H1 (cell line): ENCODE measurements at regions not wholly inside any gene's neighbourhood (a gene's known extent, or its start where the extent isn't known, plus 50 kb on each side); places are given as distances from the start of the nearest gene placed in this dataset.

Experiments used
- CTCF ChIA-PET: fragments of 300-600 bp; sonication (Branson Sonifier 250); formaldehyde crosslinking; loops from one replicate; lab custom pipeline; 2021; ENCODE audit not compliant: partially characterized antibody; lab: Charles Lee
- POLR2A ChIA-PET: fragments of 300-600 bp; sonication (Branson Sonifier 250); formaldehyde crosslinking; loops from one replicate; lab custom pipeline; 2021; ENCODE audit warnings: inconsistent platforms; ENCODE audit not compliant: partially characterized antibody; lab: Charles Lee
- DNase-seq, 2 experiments: peaks; one replicate each; pipeline versions ENCODE4 v3.0.0 to v3.0.0-alpha.2; 2010 to 2022; ENCODE audit warnings: low spot score in 2 of 2, low read depth in 1 of 2, mixed read lengths in 1 of 2
- FAIRE-seq: peaks from 2 replicates; lab custom pipeline; 2011; peaks lifted over from hg19 to GRCh38; lab: Jason Lieb, UNC
- H2AFZ ChIP-seq: 2 replicates; pipeline ENCODE4 v1.8.1; 2012; ENCODE audit warnings: low read length, inconsistent platforms
- H2AK5ac ChIP-seq: 2 replicates; pipeline ENCODE4 v1.6.1; 2013; ENCODE audit warnings: low read depth, low read length
- H2BK120ac ChIP-seq: replicated peaks from 2 replicates; pipeline ENCODE3; 2013; ENCODE audit warnings: low read depth, low read length, inconsistent platforms
- H2BK12ac ChIP-seq: 2 replicates; pipeline ENCODE4 v1.6.1; 2013; ENCODE audit warnings: low read depth, low read length
- H2BK15ac ChIP-seq: 2 replicates; pipeline ENCODE4 v1.6.1; 2013; ENCODE audit warnings: low read length
- H2BK20ac ChIP-seq: 2 replicates; pipeline ENCODE4 v1.6.1; 2013; ENCODE audit warnings: low read length
- H2BK5ac ChIP-seq: 2 replicates; pipeline ENCODE4 v1.6.1; 2013; ENCODE audit warnings: low read depth, low read length
- H3K14ac ChIP-seq: 2 replicates; pipeline ENCODE4 v1.6.1; 2013; ENCODE audit warnings: inconsistent platforms; ENCODE audit not compliant: insufficient read length
- H3K18ac ChIP-seq: 2 replicates; pipeline ENCODE4 v1.6.1; 2013; ENCODE audit warnings: low read length; ENCODE audit errors: extremely low read depth
- H3K23ac ChIP-seq: 2 replicates; pipeline ENCODE4 v1.6.1; 2013; ENCODE audit warnings: inconsistent platforms; ENCODE audit not compliant: insufficient read length
- H3K23me2 ChIP-seq: 2 replicates; pipeline ENCODE4 v1.6.1; 2013; ENCODE audit warnings: low read depth, low read length
- H3K27ac ChIP-seq: 2 replicates; pipeline ENCODE4 v1.6.1; 2011; ENCODE audit warnings: low read depth, low read length, inconsistent platforms
- H3K27me3 ChIP-seq, 4 experiments: replicated peaks in 1 of 4; 1 replicate in 1 of 4; 2 replicates in 3 of 4; pipeline versions ENCODE4 v1.6.1 to v1.8.1; 2011 to 2013; ENCODE audit warnings: low read length in 3 of 4, mild to moderate bottlenecking in 3 of 4, inconsistent platforms in 2 of 4, mixed read lengths in 2 of 4, moderate library complexity in 1 of 4; ENCODE audit not compliant: control insufficient read depth in 3 of 4, insufficient read depth in 3 of 4; ENCODE audit errors: extremely low read depth in 1 of 4
- H3K36me3 ChIP-seq, 4 experiments: 2 replicates each; pipeline versions ENCODE4 v1.6.1 to v1.8.1; 2011 to 2013; ENCODE audit warnings: mild to moderate bottlenecking in 4 of 4, low read length in 3 of 4, moderate library complexity in 2 of 4, control low read depth in 1 of 4, inconsistent platforms in 1 of 4; ENCODE audit not compliant: insufficient read depth in 4 of 4, control insufficient read depth in 2 of 4
- H3K4ac ChIP-seq: replicated peaks from 2 replicates; pipeline ENCODE3; 2013; ENCODE audit warnings: low read length, low read depth, mixed read lengths, inconsistent platforms; ENCODE audit not compliant: insufficient read length
- H3K4me1 ChIP-seq, 4 experiments: replicated peaks in 1 of 4; 1 replicate in 1 of 4; 2 replicates in 3 of 4; pipeline versions ENCODE4 v1.6.1 to v1.8.1; 2011 to 2013; ENCODE audit warnings: low read length in 3 of 4, inconsistent platforms in 2 of 4, mixed read lengths in 1 of 4; ENCODE audit not compliant: insufficient read depth in 4 of 4, control insufficient read depth in 3 of 4
- H3K4me2 ChIP-seq, 2 experiments: 2 replicates each; pipeline versions ENCODE4 v1.6.1 to v1.8.1; 2011 to 2013; ENCODE audit warnings: low read depth in 2 of 2, low read length in 2 of 2, control low read depth in 1 of 2, inconsistent platforms in 1 of 2, mild to moderate bottlenecking in 1 of 2; ENCODE audit not compliant: insufficient read depth in 1 of 2
- H3K4me3 ChIP-seq, 4 experiments: fragments of 200-600, 300-600 bp in 1 of 4; sonication (generic), shearing (Covaris generic), sonication (Bioruptor Twin) in 1 of 4; 2 replicates each; pipeline versions ENCODE4 v1.5.1 to v1.8.1; 2011 to 2016; ENCODE audit warnings: low read length in 4 of 4, low read depth in 3 of 4, control low read depth in 2 of 4, inconsistent platforms in 2 of 4, mild to moderate bottlenecking in 2 of 4, mixed read lengths in 1 of 4, moderate library complexity in 1 of 4; ENCODE audit not compliant: insufficient read depth in 2 of 4; ENCODE audit errors: extremely low read depth in 1 of 4
- H3K56ac ChIP-seq: replicated peaks from 2 replicates; pipeline ENCODE3; 2013; ENCODE audit warnings: low read depth, mild to moderate bottlenecking, mixed read lengths, low read length, inconsistent platforms; ENCODE audit not compliant: insufficient read length
- H3K79me1 ChIP-seq: 2 replicates; pipeline ENCODE4 v1.6.1; 2013; ENCODE audit warnings: low read depth, low read length, control low read depth
- H3K79me2 ChIP-seq, 2 experiments: 2 replicates each; pipeline versions ENCODE4 v1.6.1 to v1.8.1; 2012 to 2013; ENCODE audit warnings: low read length in 2 of 2, mild to moderate bottlenecking in 2 of 2, inconsistent platforms in 1 of 2; ENCODE audit not compliant: insufficient read depth in 2 of 2, control insufficient read depth in 1 of 2
- H3K9ac ChIP-seq, 4 experiments: replicated peaks in 1 of 4; 1 replicate in 1 of 4; 2 replicates in 3 of 4; pipeline versions ENCODE4 v1.6.1 to v1.8.1; 2011 to 2013; ENCODE audit warnings: low read depth in 3 of 4, low read length in 3 of 4, control low read depth in 2 of 4, mild to moderate bottlenecking in 2 of 4, moderate library complexity in 2 of 4, inconsistent platforms in 1 of 4; ENCODE audit errors: extremely low read depth in 1 of 4
- H3K9me3 ChIP-seq, 2 experiments: 2 replicates each; pipeline versions ENCODE4 v1.6.1 to v1.8.1; 2012 to 2013; ENCODE audit warnings: mild to moderate bottlenecking in 2 of 2, moderate library complexity in 2 of 2, control low read depth in 1 of 2, inconsistent platforms in 1 of 2, low read depth in 1 of 2, low read length in 1 of 2, mixed read lengths in 1 of 2; ENCODE audit not compliant: insufficient read depth in 2 of 2
- H4K20me1 ChIP-seq, 2 experiments: replicated peaks in 1 of 2; 2 replicates each; pipeline versions ENCODE3 to v1.8.1; 2011 to 2013; ENCODE audit warnings: inconsistent platforms in 2 of 2, low read length in 2 of 2, mild to moderate bottlenecking in 1 of 2; ENCODE audit not compliant: insufficient read depth in 2 of 2, control insufficient read depth in 1 of 2
- H4K5ac ChIP-seq: 2 replicates; pipeline ENCODE4 v1.6.1; 2013; ENCODE audit warnings: low read length, low read depth, mixed read lengths, inconsistent platforms; ENCODE audit not compliant: insufficient read length
- H4K8ac ChIP-seq: 2 replicates; pipeline ENCODE4 v1.8.0; 2013; ENCODE audit warnings: mild to moderate bottlenecking, moderate library complexity, low read length, inconsistent platforms; ENCODE audit not compliant: insufficient read depth; ENCODE audit errors: extremely low read depth
- H4K91ac ChIP-seq: replicated peaks from 2 replicates; pipeline ENCODE3; 2013; ENCODE audit warnings: low read length, mixed read lengths, inconsistent platforms; ENCODE audit not compliant: insufficient read length
- BACH1 ChIP-seq: IDR thresholded peaks from 2 replicates; pipeline ENCODE4 v1.6.1; 2012; ENCODE audit warnings: low read length, improper control_type of control experiment
- CBX5 ChIP-seq: fragments of 300-800, 300-1000 bp; sonication (generic); IDR thresholded peaks from 2 replicates; pipeline ENCODE4 v1.7.1; 2016; ENCODE audit warnings: antibody characterized with exemption, low read length, low read depth
- CHD1 ChIP-seq: IDR thresholded peaks from 2 replicates; pipeline ENCODE4 v1.6.1; 2012; ENCODE audit warnings: low read depth, low read length, improper control_type of control experiment
- EGR1 ChIP-seq: IDR thresholded peaks from 2 replicates; pipeline ENCODE4 v1.6.1; 2011; ENCODE audit warnings: low read depth, low read length, borderline replicate concordance
- EZH2 ChIP-seq: fragments of 200-600 bp; sonication (generic); IDR thresholded peaks from 2 replicates; pipeline ENCODE4 v1.7.1; 2012; ENCODE audit warnings: low read depth, mild to moderate bottlenecking, moderate library complexity, low read length, inconsistent platforms; ENCODE audit not compliant: severe bottlenecking
- POU5F1 ChIP-seq: IDR thresholded peaks from 2 replicates; pipeline ENCODE4 v1.6.1; 2011; ENCODE audit warnings: low read depth, mild to moderate bottlenecking, low read length, moderate library complexity
- RFX5 ChIP-seq: IDR thresholded peaks from 2 replicates; pipeline ENCODE4 v1.6.1; 2011; ENCODE audit warnings: low read depth, low read length, improper control_type of control experiment, borderline replicate concordance
- RXRA ChIP-seq: IDR thresholded peaks from 2 replicates; pipeline ENCODE4 v1.6.1; 2011; ENCODE audit warnings: low read depth, mild to moderate bottlenecking, low read length, moderate library complexity; ENCODE audit not compliant: insufficient read depth
- SAP30 ChIP-seq: fragments of 300-600 bp; sonication (generic); IDR thresholded peaks from 2 replicates; pipeline ENCODE4 v1.7.1; 2012; ENCODE audit warnings: low read length, moderate library complexity, mild to moderate bottlenecking, inconsistent platforms; ENCODE audit not compliant: insufficient read depth, insufficient replicate concordance
- SUZ12 ChIP-seq: fragments of 200-600 bp; sonication (generic); IDR thresholded peaks from 2 replicates; pipeline ENCODE4 v1.6.1; 2012; ENCODE audit warnings: mild to moderate bottlenecking, inconsistent platforms, low read length, moderate library complexity, mixed read lengths
- TBP ChIP-seq: IDR thresholded peaks from 2 replicates; pipeline ENCODE4 v1.6.1; 2011; ENCODE audit warnings: low read depth, low read length, improper control_type of control experiment
- WGBS, 2 experiments: shearing (Covaris generic) in 1 of 2; methylation state at CpG; one replicate each; pipeline versions ENCODE4 v1.1.6 to v1.1.7; 2013 to 2015; ENCODE audit warnings: low lambda C conversion rate in 2 of 2, mixed read lengths in 2 of 2, inconsistent platforms in 1 of 2, low coverage in 1 of 2, missing lambda C conversion rate in 1 of 2; ENCODE audit not compliant: insufficient replicate concordance in 2 of 2, insufficient coverage in 1 of 2, insufficient read length in 1 of 2; ENCODE audit errors: extremely low coverage in 1 of 2, missing lambda C conversion rate in 1 of 2; 5-methylcytosine and 5-hydroxymethylcytosine counted together

DNA sequence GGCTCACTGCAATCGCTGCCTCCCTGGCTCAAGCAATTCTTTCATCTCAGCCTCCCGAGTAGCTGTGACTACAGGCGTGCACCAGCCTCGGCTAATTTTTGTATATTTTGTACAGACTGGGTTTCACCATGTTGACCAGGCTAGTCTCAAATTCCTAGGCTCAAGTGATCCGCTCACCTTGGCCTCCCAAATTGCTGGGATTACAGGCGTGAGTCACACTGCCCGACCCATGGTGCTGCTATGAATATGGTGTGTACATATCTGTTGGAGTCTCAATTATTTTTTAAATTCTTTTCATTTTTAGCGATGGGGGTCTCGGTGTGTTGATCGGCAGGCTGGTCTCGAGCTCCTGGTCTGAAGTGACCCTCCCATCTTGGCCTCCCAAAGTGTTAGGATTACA is 78.0 kb upstream of the PRKX start:
- no peak overlapping the region for H2BK120ac ChIP-seq
- H2BK15ac ChIP-seq = no peak overlapping the region
- no peak overlapping the region for H4K5ac ChIP-seq
- H3K4me2 ChIP-seq = no peak overlapping the region
- H2BK20ac ChIP-seq = no peak overlapping the region
- H3K9ac ChIP-seq = no peak overlapping the region
- no peak overlapping the region for H3K14ac ChIP-seq
- no peaks in the 10 kb centered on the region; the same call in 1 of the 2 replicates for H3K23me2 ChIP-seq
- no peaks in the 10 kb centered on the region for H3K27me3 ChIP-seq
- H3K4me3 ChIP-seq = no peak overlapping the region
- H2AK5ac ChIP-seq = no peak overlapping the region
- no peak overlapping the region for H3K18ac ChIP-seq
- no peak overlapping the region for H3K56ac ChIP-seq
- ChIA-PET CTCF (interaction anchor here (0.5 to 1.3 kb wide), 4 partner anchors 10 to 166 kb away, joined by 3 to 4 read pairs (median 4); no protein-coding TSS in a partner anchor), POLR2A (no interaction called here)
- no peaks in the 10 kb centered on the region for H3K9me3 ChIP-seq
- FAIRE-seq = no peak
- no peak overlapping the region for H2BK12ac ChIP-seq
- 92% methylated on average over 9 of the region's 11 CpGs; no CpG with 5 or more reads in 1 of the 2 experiments for WGBS, 2 experiments
- H4K20me1 ChIP-seq = no peaks in the 10 kb centered on the region
- no peak overlapping the region for H3K27ac ChIP-seq
- TF ChIP-seq RFX5 (no peak), EGR1 (no peak), POU5F1 (no peak), BACH1 (no peak), SAP30 (no peak), TBP (no peak), CBX5 (no peak), CHD1 (no peak), SUZ12 (no peak), EZH2 (no peak), RXRA (no peak)
- no peak overlapping the region for H2BK5ac ChIP-seq
- no peak overlapping the region for H3K4ac ChIP-seq
- H3K23ac ChIP-seq = no peak overlapping the region
- H4K91ac ChIP-seq = no peak overlapping the region
- no peak overlapping the region for H4K8ac ChIP-seq
- no peak overlapping the region for H2AFZ ChIP-seq
- H3K79me1 ChIP-seq = no peaks in the 10 kb centered on the region
- DNase-seq = no peak
- no peaks in the 10 kb centered on the region for H3K36me3 ChIP-seq
- H3K4me1 ChIP-seq = no peaks in the 10 kb centered on the region
- no peaks in the 10 kb centered on the region for H3K79me2 ChIP-seq
